ELF-1 (cell line): ENCODE measurements at regions not wholly inside any gene's neighbourhood (a gene's known extent, or its start where the extent isn't known, plus 50 kb on each side); places are given as distances from the start of the nearest gene placed in this dataset.
"Not testable (repeated sequence)": the region's sequence is repeated elsewhere in the genome, so short reads cannot be mapped to it uniquely, and the experiment has no call there.

Experiments used
- DNase-seq: peaks from one replicate; pipeline ENCODE4 v3.0.0-alpha.2; 2016; ENCODE audit warnings: low read depth, low spot score

GRCh38 chr14:82905762-82906161 is 1372.1 kb upstream of the SEL1L start:
- no peak for DNase-seq

GRCh38 chr14:82911930-82912329 is 1378.3 kb upstream of the SEL1L start:
- no peak for DNase-seq

- DNase-seq: no peak
Measured at GRCh38 chr14:82913396-82913795, 1379.7 kb upstream of the SEL1L start.

- DNase-seq: no peak
Measured at GRCh38 chr14:82915381-82915780, 1381.7 kb upstream of the SEL1L start.

GRCh38 chr14:82935691-82936090 is 1402.0 kb upstream of the SEL1L start:
- DNase-seq: no peak

- peak; percentile 5 for DNase-seq
Measured at GRCh38 chr14:82951171-82951570, 1417.5 kb upstream of the SEL1L start.

- no peak for DNase-seq
Measured at GRCh38 chr14:82963756-82964155, 1430.1 kb upstream of the SEL1L start.

- DNase-seq: no peak
Measured at GRCh38 chr14:82987502-82988124, 1454.0 kb upstream of the SEL1L start.

GRCh38 chr14:82994547-82994946 is 1460.9 kb upstream of the SEL1L start:
- not testable (repeated sequence) for DNase-seq

GRCh38 chr14:82999802-83000201 is 1466.1 kb upstream of the SEL1L start:
- DNase-seq: no peak

- DNase-seq: no peak
Measured at GRCh38 chr14:83004456-83005006, 1470.9 kb upstream of the SEL1L start.

GRCh38 chr14:83006121-83006670 is 1472.5 kb upstream of the SEL1L start:
- DNase-seq: no peak

GRCh38 chr14:83007052-83007451 is 1473.4 kb upstream of the SEL1L start:
- DNase-seq: not testable (repeated sequence)

GRCh38 chr14:83007641-83008225 is 1474.1 kb upstream of the SEL1L start:
- no peak for DNase-seq

- DNase-seq: no peak
Measured at GRCh38 chr14:83017296-83017695, 1483.6 kb upstream of the SEL1L start.

GRCh38 chr14:83019744-83020414 is 1486.2 kb upstream of the SEL1L start:
- DNase-seq: no peak

GRCh38 chr14:83021323-83021722 is 1487.7 kb upstream of the SEL1L start:
- DNase-seq: no peak

GRCh38 chr14:83023369-83023768 is 1489.7 kb upstream of the SEL1L start:
- DNase-seq: no peak

GRCh38 chr14:83041224-83041623 is 1507.6 kb upstream of the SEL1L start:
- DNase-seq: no peak

- no peak for DNase-seq
Measured at GRCh38 chr14:83042858-83043257, 1509.2 kb upstream of the SEL1L start.

GRCh38 chr14:83044001-83044400 is 1510.3 kb upstream of the SEL1L start:
- DNase-seq: no peak

- DNase-seq: no peak
Measured at GRCh38 chr14:83047059-83047830, 1513.6 kb upstream of the SEL1L start.
